IMR-90 (cell line): ENCODE measurements at regions not wholly inside any gene's neighbourhood (a gene's known extent, or its start where the extent isn't known, plus 50 kb on each side); places are given as distances from the start of the nearest gene placed in this dataset.

Source experiments
- ATAC-seq: fragments of 200-7000 bp; cut with Tn5 transposase; 2 replicates; pipeline ENCODE4 v1.9.1; 2020; ENCODE audit warnings: low read depth, mild to moderate bottlenecking, moderate library complexity
- BruUV-seq: library from RNA; stranded (reverse); fragments of 400-500 nt; replicated peaks from 2 replicates; lab custom pipeline; 2021; lab: Mats Ljungman, UMichigan
- CTCF ChIA-PET: fragments of 300-600 bp; formaldehyde crosslinking; extraction: SDS; loops from one replicate; lab custom pipeline; 2021; ENCODE audit warnings: antibody characterized with exemption; lab: Yijun Ruan, JAX
- POLR2A ChIA-PET: fragments of 300-600 bp; sonication (Branson Sonifier 250); formaldehyde crosslinking; loops from one replicate; lab custom pipeline; 2022; ENCODE audit warnings: antibody characterized with exemption; ENCODE audit not compliant: unreplicated experiment; lab: Charles Lee
- DNase-seq: peaks from one replicate; pipeline ENCODE4 v3.0.0; 2013
- H2AFZ ChIP-seq: replicated peaks from 2 replicates; pipeline ENCODE3; 2013; ENCODE audit warnings: low read length, mild to moderate bottlenecking; ENCODE audit not compliant: poor library complexity
- H2AK5ac ChIP-seq: 2 replicates; pipeline ENCODE4 v1.6.1; 2013; ENCODE audit warnings: low read depth, low read length, inconsistent platforms
- H2AK9ac ChIP-seq: replicated peaks from 2 replicates; pipeline ENCODE3; 2013; ENCODE audit warnings: mild to moderate bottlenecking, low read depth, low read length, moderate library complexity; ENCODE audit not compliant: poor library complexity
- H2BK120ac ChIP-seq: 2 replicates; pipeline ENCODE4 v1.6.1; 2013; ENCODE audit warnings: low read depth, low read length, inconsistent platforms
- H2BK15ac ChIP-seq: 3 replicates; pipeline ENCODE4 v1.6.1; 2013; ENCODE audit warnings: low read depth, low read length, inconsistent platforms
- H2BK20ac ChIP-seq: 2 replicates; pipeline ENCODE4 v1.6.1; 2013; ENCODE audit warnings: low read depth, mild to moderate bottlenecking, inconsistent platforms, low read length, moderate library complexity
- H2BK5ac ChIP-seq: 2 replicates; pipeline ENCODE4 v1.6.1; 2013; ENCODE audit warnings: mild to moderate bottlenecking, low read depth, low read length, inconsistent platforms; ENCODE audit not compliant: poor library complexity, severe bottlenecking
- H3K14ac ChIP-seq: replicated peaks from 2 replicates; pipeline ENCODE4 v1.6.1; 2013; ENCODE audit warnings: low read depth, low read length, inconsistent platforms
- H3K18ac ChIP-seq: 2 replicates; pipeline ENCODE4 v1.6.1; 2013; ENCODE audit warnings: low read depth, low read length, control low read depth
- H3K23ac ChIP-seq: 2 replicates; pipeline ENCODE4 v1.6.1; 2013; ENCODE audit warnings: low read depth, low read length, inconsistent platforms
- H3K27ac ChIP-seq: 2 replicates; pipeline ENCODE4 v1.5.1; 2013; ENCODE audit warnings: mild to moderate bottlenecking, control low read depth, low read length; ENCODE audit not compliant: insufficient read depth
- H3K27me3 ChIP-seq: 2 replicates; pipeline ENCODE4 v1.6.1; 2013; ENCODE audit warnings: low read length; ENCODE audit not compliant: control insufficient read depth, insufficient read depth
- H3K36me3 ChIP-seq: 2 replicates; pipeline ENCODE4 v1.6.1; 2013; ENCODE audit warnings: low read length, mixed read lengths; ENCODE audit not compliant: control insufficient read depth, insufficient read depth
- H3K4ac ChIP-seq: 2 replicates; pipeline ENCODE4 v1.6.1; 2013; ENCODE audit warnings: low read depth, low read length, inconsistent platforms
- H3K4me1 ChIP-seq: 2 replicates; pipeline ENCODE4 v1.6.1; 2013; ENCODE audit warnings: low read length, mixed read lengths; ENCODE audit not compliant: control insufficient read depth, insufficient read depth
- H3K4me2 ChIP-seq: 2 replicates; pipeline ENCODE4 v1.6.1; 2013; ENCODE audit warnings: low read depth, mild to moderate bottlenecking, control low read depth, low read length, moderate library complexity
- H3K4me3 ChIP-seq: 2 replicates; pipeline ENCODE4 v1.5.1; 2013; ENCODE audit warnings: low read depth, mild to moderate bottlenecking, control low read depth, low read length, moderate library complexity; ENCODE audit not compliant: insufficient read depth
- H3K56ac ChIP-seq: 2 replicates; pipeline ENCODE4 v1.6.1; 2013; ENCODE audit warnings: low read length, inconsistent platforms; ENCODE audit not compliant: insufficient read depth; ENCODE audit errors: extremely low read depth
- H3K79me1 ChIP-seq, 2 experiments: 2 replicates each; pipeline ENCODE4 v1.6.1; 2013; ENCODE audit warnings: low read length in 2 of 2, inconsistent platforms in 1 of 2, low read depth in 1 of 2
- H3K9ac ChIP-seq: 2 replicates; pipeline ENCODE4 v1.6.1; 2013; ENCODE audit warnings: low read depth, low read length, control low read depth
- H3K9me1 ChIP-seq: 2 replicates; pipeline ENCODE4 v1.6.1; 2013; ENCODE audit warnings: low read length, inconsistent platforms; ENCODE audit not compliant: insufficient read depth
- H3K9me3 ChIP-seq: 2 replicates; pipeline ENCODE4 v1.6.1; 2013; ENCODE audit warnings: low read length; ENCODE audit not compliant: control insufficient read depth, insufficient read depth
- H4K20me1 ChIP-seq: 2 replicates; pipeline ENCODE4 v1.6.1; 2013; ENCODE audit warnings: low read length, inconsistent platforms; ENCODE audit not compliant: insufficient read depth
- H4K5ac ChIP-seq: 2 replicates; pipeline ENCODE4 v1.6.1; 2013; ENCODE audit warnings: mild to moderate bottlenecking, low read depth, low read length, control low read depth
- H4K8ac ChIP-seq, 2 experiments: 2 replicates each; pipeline ENCODE4 v1.6.1; 2013; ENCODE audit warnings: low read depth in 2 of 2, low read length in 2 of 2, control low read depth in 1 of 2, inconsistent platforms in 1 of 2
- H4K91ac ChIP-seq: 2 replicates; pipeline ENCODE4 v1.6.1; 2013; ENCODE audit warnings: low read depth, low read length, inconsistent platforms; ENCODE audit not compliant: insufficient read depth
- CTCF ChIP-seq: conservative IDR thresholded peaks from 2 replicates; pipeline ENCODE4 v1.5.1; 2012; ENCODE audit warnings: mild to moderate bottlenecking, low read depth, low read length, improper control_type of control experiment
- ELK1 ChIP-seq: fragments of 150-350 bp; IDR thresholded peaks from 2 replicates; pipeline ENCODE4 v1.6.1; 2016; ENCODE audit warnings: low read depth, mild to moderate bottlenecking, low read length, moderate library complexity, borderline replicate concordance
- FOS ChIP-seq: fragments of 150-350 bp; IDR thresholded peaks from 2 replicates; pipeline ENCODE4 v1.6.1; 2016; ENCODE audit warnings: low read depth, low read length
- MAFK ChIP-seq: IDR thresholded peaks from 2 replicates; pipeline ENCODE4 v1.6.1; 2012; ENCODE audit warnings: low read depth, low read length, improper control_type of control experiment
- MAZ ChIP-seq: IDR thresholded peaks from 2 replicates; pipeline ENCODE4 v1.6.1; 2012; ENCODE audit warnings: low read depth, mild to moderate bottlenecking, low read length, improper control_type of control experiment, moderate library complexity, borderline replicate concordance
- MXI1 ChIP-seq: IDR thresholded peaks from 2 replicates; pipeline ENCODE4 v1.6.1; 2012; ENCODE audit warnings: low read depth, mild to moderate bottlenecking, low read length, moderate library complexity, borderline replicate concordance
- RAD21 ChIP-seq: IDR thresholded peaks from 2 replicates; pipeline ENCODE4 v1.6.1; 2012; ENCODE audit warnings: low read length, improper control_type of control experiment
- WGBS, 2 experiments: methylation state at CpG; one replicate each; pipeline versions ENCODE4 v1.1.5 to v1.1.7; 2013; ENCODE audit warnings: missing lambda C conversion rate in 2 of 2; ENCODE audit not compliant: insufficient read length in 1 of 2; ENCODE audit errors: extremely low coverage in 2 of 2; 5-methylcytosine and 5-hydroxymethylcytosine counted together
- dilution Hi-C: fragments of 300-500 bp; cut with HindIII; formaldehyde crosslinking; loops from one replicate; pipeline ENCODE4 v1.14.3; 2018; ENCODE audit warnings: low sequenced_read_pairs; ENCODE audit not compliant: unreplicated experiment
- in situ Hi-C: fragments of 300-500 bp; cut with MboI; formaldehyde crosslinking; loops from 3 replicates; pipeline ENCODE4 v1.14.3; 2019; ENCODE audit warnings: low sequenced_read_pairs, inconsistent platforms, mixed read lengths
- intact Hi-C: fragments of 100-400 bp; cut with micrococcal nuclease; formaldehyde crosslinking; loops from 2 replicates; pipeline ENCODE4 v1.10.0; 2022

- no peak overlapping the region for H2BK5ac ChIP-seq
- H3K27me3 ChIP-seq, result no peaks in the 10 kb centered on the region
- DNase-seq (no peak), ATAC-seq (no peak)
- H3K4ac ChIP-seq, result no peak overlapping the region
- H3K18ac ChIP-seq, result no peak overlapping the region
- in situ Hi-C loops (no loop called here), dilution Hi-C loops (no loop called here), intact Hi-C loops (no loop called here)
- H3K9me1 ChIP-seq, result no peaks in the 10 kb centered on the region
- H2BK15ac ChIP-seq, result no peak overlapping the region
- no peaks in the 10 kb centered on the region for H3K79me1 ChIP-seq
- no peak overlapping the region for H3K23ac ChIP-seq
- no peak overlapping the region for H2AK9ac ChIP-seq
- TF ChIP-seq FOS, result no peak
- no peak for TF ChIP-seq RAD21
- no peak for TF ChIP-seq ELK1
- TF ChIP-seq MAZ, result no peak
- no peak for TF ChIP-seq MAFK
- no peak for TF ChIP-seq MXI1
- no peak for TF ChIP-seq CTCF
- H3K4me2 ChIP-seq, result no peak overlapping the region
- H3K9me3 ChIP-seq, result peaks cover 6% of the 10 kb centered on the region; the same call in 1 of the 2 replicates
- H2BK120ac ChIP-seq, result no peak overlapping the region
- no CpG with 5 or more reads among the region's 2 CpGs for WGBS, 2 experiments
- ChIA-PET POLR2A (no interaction called here), CTCF (no interaction called here)
- no peak overlapping the region for H3K14ac ChIP-seq
- no peaks in the 10 kb centered on the region for H3K36me3 ChIP-seq
- no TSS peak for BruUV-seq
- H4K5ac ChIP-seq, result no peak overlapping the region
- H3K9ac ChIP-seq, result no peak overlapping the region
- H4K8ac ChIP-seq, result no peak overlapping the region
- no peak overlapping the region for H2AK5ac ChIP-seq
- no peak overlapping the region for H4K91ac ChIP-seq
- H2BK20ac ChIP-seq, result no peak overlapping the region
- no peaks in the 10 kb centered on the region for H3K4me1 ChIP-seq
- no peaks in the 10 kb centered on the region for H4K20me1 ChIP-seq
- H2AFZ ChIP-seq, result no peak overlapping the region
- no peak overlapping the region for H3K56ac ChIP-seq
- H3K27ac ChIP-seq, result no peak overlapping the region
- H3K4me3 ChIP-seq, result no peak overlapping the region
These were observed 520.8 kb upstream of the HS3ST5 start for GRCh38 chr6:114863610-114864009.
